ENCODE measurements at regions not wholly inside any gene's neighbourhood (a gene's known extent, or its start where the extent isn't known, plus 50 kb on each side); places are given as distances from the start of the nearest gene placed in this dataset.

DNA sequence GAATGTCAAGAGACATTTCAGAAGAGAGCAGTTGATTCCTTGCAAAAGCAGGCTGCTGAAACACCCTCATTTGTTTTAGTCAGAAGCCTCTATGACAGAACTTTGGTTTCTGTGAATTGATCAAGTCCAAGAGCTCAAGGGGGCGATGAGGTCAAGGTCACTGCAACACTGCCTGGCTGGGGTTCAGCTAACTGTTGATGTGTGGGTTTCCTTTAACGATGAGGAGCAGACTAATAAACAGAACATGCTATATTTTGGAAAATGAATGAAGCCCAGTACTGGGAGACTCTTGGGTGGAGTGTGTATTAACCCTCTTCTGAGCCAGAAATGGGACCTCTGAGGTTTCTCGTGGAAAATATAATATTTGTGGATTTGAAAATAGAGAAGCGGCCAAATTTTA, 109.3 kb downstream of the ZC3H11B start:
- Histone ChIP-seq H3K9me3 (ENCODE audit: control insufficient read depth, insufficient read depth, low read depth, low read length) (no peaks in the 10 kb centered on the region), H3K4me2 (ENCODE audit: extremely low read depth, insufficient read depth, low read length) (no peak overlapping the region), H3K36me3 (ENCODE audit: control insufficient read depth, insufficient read depth, low read length) (no peaks in the 10 kb centered on the region), H3K4me3 (replicated peaks in 1 of 4; ENCODE audit: control extremely low read depth in 1 of 4, insufficient read depth in 1 of 4, low read depth in 3 of 4, low read length in 4 of 4) (no peak overlapping the region), H3K27me3 (ENCODE audit: control insufficient read depth, insufficient read depth, low read length) (no peaks in the 10 kb centered on the region), H3K4me1 (ENCODE audit: control insufficient read depth, extremely low read depth, insufficient read depth, low read length) (no peaks in the 10 kb centered on the region), H4K20me1 (ENCODE audit: control insufficient read depth, extremely low read depth, insufficient read depth, low read length) (no peaks in the 10 kb centered on the region), H2AFZ (ENCODE audit: low read length) (no peak overlapping the region), H3K79me2 (ENCODE audit: control insufficient read depth, insufficient read depth, low read length) (no peaks in the 10 kb centered on the region), H3K9ac (ENCODE audit: insufficient read depth, low read length) (no peak overlapping the region), H3K27ac (ENCODE audit: insufficient read depth, low read length) (no peak overlapping the region)
- TF ChIP-seq, protein P1, sequence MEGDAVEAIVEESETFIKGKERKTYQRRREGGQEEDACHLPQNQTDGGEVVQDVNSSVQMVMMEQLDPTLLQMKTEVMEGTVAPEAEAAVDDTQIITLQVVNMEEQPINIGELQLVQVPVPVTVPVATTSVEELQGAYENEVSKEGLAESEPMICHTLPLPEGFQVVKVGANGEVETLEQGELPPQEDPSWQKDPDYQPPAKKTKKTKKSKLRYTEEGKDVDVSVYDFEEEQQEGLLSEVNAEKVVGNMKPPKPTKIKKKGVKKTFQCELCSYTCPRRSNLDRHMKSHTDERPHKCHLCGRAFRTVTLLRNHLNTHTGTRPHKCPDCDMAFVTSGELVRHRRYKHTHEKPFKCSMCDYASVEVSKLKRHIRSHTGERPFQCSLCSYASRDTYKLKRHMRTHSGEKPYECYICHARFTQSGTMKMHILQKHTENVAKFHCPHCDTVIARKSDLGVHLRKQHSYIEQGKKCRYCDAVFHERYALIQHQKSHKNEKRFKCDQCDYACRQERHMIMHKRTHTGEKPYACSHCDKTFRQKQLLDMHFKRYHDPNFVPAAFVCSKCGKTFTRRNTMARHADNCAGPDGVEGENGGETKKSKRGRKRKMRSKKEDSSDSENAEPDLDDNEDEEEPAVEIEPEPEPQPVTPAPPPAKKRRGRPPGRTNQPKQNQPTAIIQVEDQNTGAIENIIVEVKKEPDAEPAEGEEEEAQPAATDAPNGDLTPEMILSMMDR (conservative IDR thresholded peaks at IDR 0.05 in 1 of 2, IDR thresholded peaks at IDR 0.05 in 1 of 2; ENCODE audit: low read depth in 1 of 2, low read length in 2 of 2), result no peak
- TF ChIP-seq EZH2 (IDR thresholded peaks at IDR 0.05; ENCODE audit: low read length, missing control alignments), result no peak
- no peak for DNase-seq (ENCODE audit: low read depth in 2 of 2)

DNA sequence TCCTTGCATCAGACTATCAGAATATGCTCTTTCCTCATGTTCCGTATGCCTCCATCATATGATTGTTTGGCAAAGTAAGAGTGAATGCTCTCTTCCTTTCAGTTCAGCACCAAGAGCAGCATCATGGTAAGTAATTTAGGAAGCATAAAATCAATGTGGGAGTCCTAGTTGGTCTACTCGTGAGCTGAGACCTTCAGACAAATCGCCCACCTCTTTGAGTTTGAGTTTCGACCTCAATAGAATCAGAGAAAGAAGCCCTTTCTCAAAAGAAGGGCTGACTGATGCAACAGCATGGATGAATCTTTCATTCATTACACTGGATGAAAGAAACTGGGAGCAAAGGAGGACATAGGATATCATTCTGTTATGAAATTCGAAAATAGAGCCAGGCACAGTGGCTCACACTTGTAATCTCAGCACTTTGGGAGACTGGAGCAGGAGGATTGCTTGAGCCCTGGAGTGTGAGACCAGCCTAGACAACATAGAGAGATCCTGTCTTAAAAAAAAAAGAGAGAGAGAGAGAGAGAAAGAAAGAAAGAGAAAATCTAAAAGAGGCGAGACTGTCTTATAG, 112.5 kb downstream of the ZC3H11B start:
- Histone ChIP-seq H3K79me2 (ENCODE audit: control insufficient read depth, insufficient read depth, low read length) (no peaks in the 10 kb centered on the region), H3K4me2 (ENCODE audit: extremely low read depth, insufficient read depth, low read length) (no peak overlapping the region), H3K4me1 (ENCODE audit: control insufficient read depth, extremely low read depth, insufficient read depth, low read length) (no peaks in the 10 kb centered on the region), H3K9me3 (ENCODE audit: control insufficient read depth, insufficient read depth, low read depth, low read length) (no peaks in the 10 kb centered on the region), H3K36me3 (ENCODE audit: control insufficient read depth, insufficient read depth, low read length) (no peaks in the 10 kb centered on the region), H4K20me1 (ENCODE audit: control insufficient read depth, extremely low read depth, insufficient read depth, low read length) (no peaks in the 10 kb centered on the region), H3K27ac (ENCODE audit: insufficient read depth, low read length) (no peak overlapping the region), H3K9ac (ENCODE audit: insufficient read depth, low read length) (no peak overlapping the region), H3K4me3 (replicated peaks in 1 of 4; ENCODE audit: control extremely low read depth in 1 of 4, insufficient read depth in 1 of 4, low read depth in 3 of 4, low read length in 4 of 4) (no peak overlapping the region), H3K27me3 (ENCODE audit: control insufficient read depth, insufficient read depth, low read length) (no peaks in the 10 kb centered on the region), H2AFZ (ENCODE audit: low read length) (no peak overlapping the region)
- TF ChIP-seq, protein P1 (conservative IDR thresholded peaks at IDR 0.05 in 1 of 2, IDR thresholded peaks at IDR 0.05 in 1 of 2; ENCODE audit: low read depth in 1 of 2, low read length in 2 of 2), result no peak
- no peak for TF ChIP-seq EZH2 (IDR thresholded peaks at IDR 0.05; ENCODE audit: low read length, missing control alignments)
- no peak for DNase-seq (ENCODE audit: low read depth in 2 of 2)

GRCh38 chr1:219498666-219499065, 114.2 kb downstream of the ZC3H11B start:
- peak in 1 of 2 donors; percentile 77 for DNase-seq (ENCODE audit: low read depth in 2 of 2)
- H2AFZ ChIP-seq (ENCODE audit: low read length), result no peak overlapping the region
- no peaks in the 10 kb centered on the region for H4K20me1 ChIP-seq (ENCODE audit: control insufficient read depth, extremely low read depth, insufficient read depth, low read length)
- no peaks in the 10 kb centered on the region for H3K27me3 ChIP-seq (ENCODE audit: control insufficient read depth, insufficient read depth, low read length)
- H3K4me2 ChIP-seq (ENCODE audit: extremely low read depth, insufficient read depth, low read length), result no peak overlapping the region
- H3K36me3 ChIP-seq (ENCODE audit: control insufficient read depth, insufficient read depth, low read length), result no peaks in the 10 kb centered on the region
- no peak for TF ChIP-seq EZH2 (IDR thresholded peaks at IDR 0.05; ENCODE audit: low read length, missing control alignments)
- TF ChIP-seq, protein P1 (conservative IDR thresholded peaks at IDR 0.05 in 1 of 2, IDR thresholded peaks at IDR 0.05 in 1 of 2; ENCODE audit: low read depth in 1 of 2, low read length in 2 of 2), result no peak
- H3K4me1 ChIP-seq (ENCODE audit: control insufficient read depth, extremely low read depth, insufficient read depth, low read length), result no peaks in the 10 kb centered on the region
- H3K9me3 ChIP-seq (ENCODE audit: control insufficient read depth, insufficient read depth, low read depth, low read length), result no peaks in the 10 kb centered on the region
- no peak overlapping the region for H3K9ac ChIP-seq (ENCODE audit: insufficient read depth, low read length)
- no peaks in the 10 kb centered on the region for H3K79me2 ChIP-seq (ENCODE audit: control insufficient read depth, insufficient read depth, low read length)
- no peak overlapping the region for H3K27ac ChIP-seq (ENCODE audit: insufficient read depth, low read length)
- no peak overlapping the region for H3K4me3 ChIP-seq (replicated peaks in 1 of 4; ENCODE audit: control extremely low read depth in 1 of 4, insufficient read depth in 1 of 4, low read depth in 3 of 4, low read length in 4 of 4)
